ENCODE measurements at regions not wholly inside any gene's neighbourhood (a gene's known extent, or its start where the extent isn't known, plus 50 kb on each side); places are given as distances from the start of the nearest gene placed in this dataset.

GRCh38 chr7:81180573-81180972 lies 261.7 kb upstream of the SEMA3C start (continued):
- no peak for TF ChIP-seq ZNF512B (CRISPR knock-in tag; IDR thresholded peaks at IDR 0.05; ENCODE audit: borderline replicate concordance)

- in situ Hi-C loops (cut with HindIII; ENCODE audit: extremely low pct_ligation_motif_present, low pct_unique_long_range_greater_than_20kb) (no loop called here), intact Hi-C loops (cut with micrococcal nuclease; ENCODE audit: unreplicated experiment) (no loop called here)
- Histone ChIP-seq H3K4me3 (replicated peaks in 1 of 3; ENCODE audit: insufficient read depth in 1 of 3, low read depth in 2 of 3, low read length in 3 of 3) (no peak overlapping the region), H3K4me2 (ENCODE audit: low read depth, low read length) (no peak overlapping the region), H3K27ac (ENCODE audit: extremely low read length, insufficient read depth, low read length) (no peak overlapping the region), H3K9me3 (ENCODE audit: low read length) (no peaks in the 10 kb centered on the region), H3K4me1 (ENCODE audit: insufficient read depth, low read length) (peaks cover 17% of the 10 kb centered on the region), H3K27me3 (ENCODE audit: control insufficient read depth in 1 of 2, insufficient read depth in 2 of 2, low read length in 2 of 2) (no peaks in the 10 kb centered on the region; a peak in 1 of 5 replicates), H3K79me2 (ENCODE audit: insufficient read depth, low read length) (no peaks in the 10 kb centered on the region), H3K36me3 (replicated peaks in 1 of 2; ENCODE audit: control insufficient read depth in 1 of 2, insufficient read depth in 2 of 2, low read length in 2 of 2) (no peaks in the 10 kb centered on the region), H2AFZ (ENCODE audit: low read length) (no peak overlapping the region), H3K9ac (ENCODE audit: insufficient read depth, low read depth, low read length) (no peak overlapping the region), H4K20me1 (ENCODE audit: insufficient read depth, low read length) (no peaks in the 10 kb centered on the region)
- TF ChIP-seq STAT5B (CRISPR knock-in tag; IDR thresholded peaks at IDR 0.05) (no peak), CHD2 (IDR thresholded peaks at IDR 0.05; ENCODE audit: low read depth, low read length) (no peak), ZEB1 (IDR thresholded peaks at IDR 0.05; ENCODE audit: insufficient replicate concordance, low read depth) (no peak), KMT2B (CRISPR knock-in tag; IDR thresholded peaks at IDR 0.05) (no peak), ZNF646 (CRISPR knock-in tag; IDR thresholded peaks at IDR 0.05) (no peak), CBFB (CRISPR knock-in tag; IDR thresholded peaks at IDR 0.05) (no peak), FOXO4 (CRISPR knock-in tag; conservative IDR thresholded peaks at IDR 0.05) (no peak)
- ChIA-PET CTCF (ENCODE audit: low intra/inter-chr PET ratio, low total read pairs) (no interaction called here), POLR2A (no interaction called here)
- no TSS peak for BruUV-seq (replicated peaks)
- FAIRE-seq (no peak), ATAC-seq (no peak), DNase-seq (ENCODE audit: low spot score) (no peak)
- 26% methylated on average over 6 of the region's 6 CpGs for WGBS (ENCODE audit: low lambda C conversion rate)
Observed at GRCh38 chr7:81175275-81175940, 256.6 kb upstream of the SEMA3C start.

All from HepG2 (cell line).